ENCODE measurements at regions not wholly inside any gene's neighbourhood (a gene's known extent, or its start where the extent isn't known, plus 50 kb on each side); places are given as distances from the start of the nearest gene placed in this dataset.
"Not testable (repeated sequence)": the region's sequence is repeated elsewhere in the genome, so short reads cannot be mapped to it uniquely, and the experiment has no call there.

- TF ChIP-seq CTCF (IDR thresholded peaks at IDR 0.05; ENCODE audit: borderline replicate concordance, control extremely low read depth, extremely low read depth, insufficient read depth, missing control alignments) = no peak
- in situ Hi-C loops (cut with MboI; ENCODE audit: low sequenced_read_pairs, unreplicated experiment) = no loop called here
- no peak for DNase-seq (ENCODE audit: low spot score)
Measured at GRCh38 chr1:55519937-55520683, 304.9 kb upstream of the USP24 start.

- in situ Hi-C loops (cut with MboI; ENCODE audit: low sequenced_read_pairs, unreplicated experiment) = no loop called here
- TF ChIP-seq CTCF (IDR thresholded peaks at IDR 0.05; ENCODE audit: borderline replicate concordance, control extremely low read depth, extremely low read depth, insufficient read depth, missing control alignments) = no peak
- no peak for DNase-seq (ENCODE audit: low spot score)
Measured at GRCh38 chr1:55519276-55519675, 304.1 kb upstream of the USP24 start.

- no peak for TF ChIP-seq CTCF (IDR thresholded peaks at IDR 0.05; ENCODE audit: borderline replicate concordance, control extremely low read depth, extremely low read depth, insufficient read depth, missing control alignments)
- DNase-seq (ENCODE audit: low spot score) = no peak
- in situ Hi-C loops (cut with MboI; ENCODE audit: low sequenced_read_pairs, unreplicated experiment) = no loop called here
Measured at GRCh38 chr1:55517036-55517435, 301.9 kb upstream of the USP24 start.

GRCh38 chr1:55514571-55514970, 299.4 kb upstream of the USP24 start:
- in situ Hi-C loops (cut with MboI; ENCODE audit: low sequenced_read_pairs, unreplicated experiment); DNase-seq (ENCODE audit: low spot score): not testable (repeated sequence)

- in situ Hi-C loops (cut with MboI; ENCODE audit: low sequenced_read_pairs, unreplicated experiment) = no loop called here
- DNase-seq (ENCODE audit: low spot score) = no peak
- TF ChIP-seq CTCF (IDR thresholded peaks at IDR 0.05; ENCODE audit: borderline replicate concordance, control extremely low read depth, extremely low read depth, insufficient read depth, missing control alignments) = no peak
Measured at GRCh38 chr1:55512466-55512865, 297.3 kb upstream of the USP24 start.

GRCh38 chr1:55507578-55507931, 292.4 kb upstream of the USP24 start:
- in situ Hi-C loops (cut with MboI; ENCODE audit: low sequenced_read_pairs, unreplicated experiment) = no loop called here
- TF ChIP-seq CTCF (IDR thresholded peaks at IDR 0.05; ENCODE audit: borderline replicate concordance, control extremely low read depth, extremely low read depth, insufficient read depth, missing control alignments) = no peak

GRCh38 chr1:55506740-55507577, 291.8 kb upstream of the USP24 start:
- in situ Hi-C loops (cut with MboI; ENCODE audit: low sequenced_read_pairs, unreplicated experiment) = no loop called here
- DNase-seq (ENCODE audit: low spot score) = no peak
- no peak for TF ChIP-seq CTCF (IDR thresholded peaks at IDR 0.05; ENCODE audit: borderline replicate concordance, control extremely low read depth, extremely low read depth, insufficient read depth, missing control alignments)

More at GRCh38 chr1:55507578-55507931, 292.4 kb upstream of the USP24 start:
- DNase-seq (ENCODE audit: low spot score) = no peak

Measured in GM13976 (cell line).